NT2/D1 (cell line): ENCODE measurements at regions not wholly inside any gene's neighbourhood (a gene's known extent, or its start where the extent isn't known, plus 50 kb on each side); places are given as distances from the start of the nearest gene placed in this dataset.

Experiments
- SUZ12 ChIP-seq: IDR thresholded peaks from 2 replicates; pipeline ENCODE4 v1.6.1; 2011; ENCODE audit not compliant: insufficient read length, insufficient read depth; ENCODE audit errors: extremely low read depth
- YY1 ChIP-seq: IDR thresholded peaks from 2 replicates; pipeline ENCODE4 v1.6.1; 2011; ENCODE audit not compliant: insufficient read length, insufficient read depth
- ZNF274 ChIP-seq: IDR thresholded peaks from 2 replicates; pipeline ENCODE4 v1.6.1; 2011; ENCODE audit warnings: mild to moderate bottlenecking, low read depth, low read length

- TF ChIP-seq YY1 (no peak), ZNF274 (no peak), SUZ12 (no peak)
These were observed 122.5 kb upstream of the COL8A1 start for GRCh38 chr3:99515891-99516290.
